CD4-positive, alpha-beta memory T cell (primary cell): ENCODE measurements at regions not wholly inside any gene's neighbourhood (a gene's known extent, or its start where the extent isn't known, plus 50 kb on each side); places are given as distances from the start of the nearest gene placed in this dataset.

Experiments
- CTCF ChIA-PET: fragments of 350-600 bp; sonication (Branson Sonifier 250); formaldehyde crosslinking; loops from one replicate; lab custom pipeline; 2021; ENCODE audit warnings: inconsistent platforms; ENCODE audit not compliant: partially characterized antibody; lab: Charles Lee
- POLR2A ChIA-PET: fragments of 350-600 bp; sonication (Branson Sonifier 250); formaldehyde crosslinking; loops from one replicate; lab custom pipeline; 2021; ENCODE audit not compliant: partially characterized antibody; lab: Charles Lee
- DNase-seq, 5 donors: peaks; one replicate each; pipeline versions ENCODE4 v3.0.0 to v3.0.0-alpha.2; 2020 to 2022; ENCODE audit warnings: mixed read lengths in 1 of 5
- H3K27ac ChIP-seq: one replicate; pipeline ENCODE4 v1.7.0; 2013; ENCODE audit warnings: low read depth, low read length
- H3K27me3 ChIP-seq: 2 replicates; pipeline ENCODE4 v1.7.0; 2013; ENCODE audit warnings: mild to moderate bottlenecking, low read length, moderate library complexity; ENCODE audit not compliant: insufficient read depth
- H3K36me3 ChIP-seq: 2 replicates; pipeline ENCODE4 v1.7.0; 2013; ENCODE audit warnings: mild to moderate bottlenecking, low read length, moderate library complexity; ENCODE audit not compliant: insufficient read depth
- H3K4me1 ChIP-seq: 2 replicates; pipeline ENCODE4 v1.7.0; 2013; ENCODE audit warnings: mild to moderate bottlenecking, low read length, moderate library complexity; ENCODE audit not compliant: insufficient read depth
- H3K4me3 ChIP-seq, 2 donors: one replicate each; pipeline ENCODE4 v1.7.0; 2013; ENCODE audit warnings: low read length in 2 of 2, mild to moderate bottlenecking in 1 of 2
- H3K9me3 ChIP-seq, 2 donors: one replicate each; pipeline ENCODE4 v1.7.0; 2013; ENCODE audit warnings: low read length in 2 of 2, control low read depth in 1 of 2; ENCODE audit not compliant: control insufficient read depth in 1 of 2
- H3K27ac Mint-ChIP-seq, 7 donors: one replicate each; pipeline ENCODE4 v1.8.0; 2020 to 2021; ENCODE audit warnings: mixed read lengths in 7 of 7, mild to moderate bottlenecking in 6 of 7, inconsistent platforms in 3 of 7, moderate library complexity in 3 of 7
- H3K27me3 Mint-ChIP-seq, 2 donors: one replicate each; pipeline ENCODE4 v1.8.0; 2020 to 2021; ENCODE audit warnings: mixed read lengths in 2 of 2
- H3K36me3 Mint-ChIP-seq, 2 donors: one replicate each; pipeline ENCODE4 v1.8.0; 2020 to 2021; ENCODE audit warnings: mixed read lengths in 2 of 2, inconsistent platforms in 1 of 2, mild to moderate bottlenecking in 1 of 2
- H3K4me1 Mint-ChIP-seq, 4 donors: one replicate each; pipeline ENCODE4 v1.8.0; 2020 to 2021; ENCODE audit warnings: mixed read lengths in 4 of 4, mild to moderate bottlenecking in 1 of 4
- H3K4me3 Mint-ChIP-seq, 8 donors: one replicate each; pipeline ENCODE4 v1.8.0; 2020 to 2021; ENCODE audit warnings: mixed read lengths in 8 of 8, mild to moderate bottlenecking in 7 of 8, moderate library complexity in 6 of 8, inconsistent platforms in 3 of 8
- H3K9me3 Mint-ChIP-seq, 8 donors: one replicate each; pipeline ENCODE4 v1.8.0; 2020 to 2021; ENCODE audit warnings: mixed read lengths in 8 of 8, mild to moderate bottlenecking in 5 of 8, inconsistent platforms in 3 of 8, moderate library complexity in 1 of 8
- intact Hi-C: fragments of 100-400 bp; cut with micrococcal nuclease; formaldehyde crosslinking; loops from one replicate; pipeline ENCODE4 v1.15.1; 2023

- DNase-seq = no peak
- H3K4me3 Mint-ChIP-seq = no peak overlapping the region
- Histone ChIP-seq H3K36me3 (no peaks in the 10 kb centered on the region), H3K9me3 (no peaks in the 10 kb centered on the region), H3K4me1 (no peaks in the 10 kb centered on the region), H3K27me3 (no peaks in the 10 kb centered on the region), H3K4me3 (no peak overlapping the region), H3K27ac (no peak overlapping the region)
- peaks cover 0 to 1% (median 0%) of the 10 kb centered on the region in 4 donors for H3K4me1 Mint-ChIP-seq
- ChIA-PET CTCF (no interaction called here), POLR2A (no interaction called here)
- H3K36me3 Mint-ChIP-seq = peaks cover 0 to under 1% of the 10 kb centered on the region in 2 donors
- no peak overlapping the region for H3K27ac Mint-ChIP-seq
- intact Hi-C loops = no loop called here
- H3K27me3 Mint-ChIP-seq = peaks cover 0 to 4% of the 10 kb centered on the region in 2 donors
- H3K9me3 Mint-ChIP-seq = peaks cover 0 to 4% (median under 1%) of the 10 kb centered on the region in 8 donors
These were observed 192.8 kb downstream of the SMIM20 start for GRCh38 chr4:26106776-26107175.

GRCh38 chr4:26108054-26108453 is 194.0 kb downstream of the SMIM20 start:
- Histone ChIP-seq H3K4me3 (no peak overlapping the region), H3K27ac (no peak overlapping the region), H3K36me3 (no peaks in the 10 kb centered on the region), H3K4me1 (no peaks in the 10 kb centered on the region), H3K27me3 (no peaks in the 10 kb centered on the region), H3K9me3 (no peaks in the 10 kb centered on the region)
- H3K4me1 Mint-ChIP-seq = peaks cover 0 to 1% (median 0%) of the 10 kb centered on the region in 4 donors
- H3K27ac Mint-ChIP-seq = no peak overlapping the region
- ChIA-PET CTCF (interaction anchor here (0.8 kb wide), 1 partner anchor 10 kb away, joined by 3 read pairs; no protein-coding TSS in a partner anchor), POLR2A (no interaction called here)
- no peak for DNase-seq
- intact Hi-C loops = no loop called here
- H3K27me3 Mint-ChIP-seq = peaks cover 0 to 4% of the 10 kb centered on the region in 2 donors
- H3K9me3 Mint-ChIP-seq = peaks cover 0 to 15% (median 8%) of the 10 kb centered on the region in 8 donors
- no peak overlapping the region for H3K4me3 Mint-ChIP-seq
- H3K36me3 Mint-ChIP-seq = peaks cover under 1 to 4% of the 10 kb centered on the region in 2 donors

GRCh38 chr4:26110493-26110892 is 196.5 kb downstream of the SMIM20 start:
- H3K4me3 ChIP-seq = no peak overlapping the region
- H3K36me3 ChIP-seq = no peaks in the 10 kb centered on the region
- H3K27ac ChIP-seq = no peak overlapping the region
- no peak for DNase-seq
- ChIA-PET POLR2A (no interaction called here), CTCF (no interaction called here)
- H3K4me3 Mint-ChIP-seq = no peak overlapping the region
- no peaks in the 10 kb centered on the region for H3K9me3 ChIP-seq
- H3K4me1 ChIP-seq = no peaks in the 10 kb centered on the region
- H3K4me1 Mint-ChIP-seq = no peaks in the 10 kb centered on the region
- peaks cover 0 to 4% of the 10 kb centered on the region in 2 donors for H3K27me3 Mint-ChIP-seq
- H3K27me3 ChIP-seq = no peaks in the 10 kb centered on the region
- peaks cover 0 to 29% (median 17%) of the 10 kb centered on the region in 8 donors for H3K9me3 Mint-ChIP-seq
- intact Hi-C loops = no loop called here
- no peak overlapping the region for H3K27ac Mint-ChIP-seq
- peaks cover 4 to 9% of the 10 kb centered on the region in 2 donors for H3K36me3 Mint-ChIP-seq

- no peaks in the 10 kb centered on the region for H3K36me3 ChIP-seq
- no peak for DNase-seq
- ChIA-PET CTCF (no interaction called here), POLR2A (no interaction called here)
- no peaks in the 10 kb centered on the region for H3K9me3 ChIP-seq
- peaks cover 0 to 4% of the 10 kb centered on the region in 2 donors for H3K27me3 Mint-ChIP-seq
- no peaks in the 10 kb centered on the region for H3K4me1 ChIP-seq
- H3K4me3 Mint-ChIP-seq = no peak overlapping the region
- H3K4me3 ChIP-seq = no peak overlapping the region
- no peak overlapping the region for H3K27ac Mint-ChIP-seq
- intact Hi-C loops = no loop called here
- H3K27me3 ChIP-seq = no peaks in the 10 kb centered on the region
- H3K36me3 Mint-ChIP-seq = peaks cover 4 to 9% of the 10 kb centered on the region in 2 donors
- peaks cover 0 to 29% (median 17%) of the 10 kb centered on the region in 8 donors for H3K9me3 Mint-ChIP-seq
- H3K4me1 Mint-ChIP-seq = no peaks in the 10 kb centered on the region
- H3K27ac ChIP-seq = no peak overlapping the region
These were observed 199.4 kb downstream of the SMIM20 start for GRCh38 chr4:26113339-26113940.

GRCh38 chr4:26116057-26116456 is 202.0 kb downstream of the SMIM20 start:
- ChIA-PET CTCF (no interaction called here), POLR2A (no interaction called here)
- Mint-ChIP-seq H3K4me3 (no peak overlapping the region), H3K9me3 (peaks cover 0 to 29% (median 17%) of the 10 kb centered on the region in 8 donors), H3K27me3 (peaks cover 0 to 4% of the 10 kb centered on the region in 2 donors), H3K36me3 (peaks cover 4 to 9% of the 10 kb centered on the region in 2 donors), H3K27ac (no peak overlapping the region), H3K4me1 (no peaks in the 10 kb centered on the region)
- Histone ChIP-seq H3K27ac (no peak overlapping the region), H3K27me3 (no peaks in the 10 kb centered on the region), H3K36me3 (no peaks in the 10 kb centered on the region), H3K4me3 (no peak overlapping the region), H3K4me1 (no peaks in the 10 kb centered on the region), H3K9me3 (no peaks in the 10 kb centered on the region)
- DNase-seq = no peak
- intact Hi-C loops = no loop called here

- H3K27ac ChIP-seq = no peak overlapping the region
- peaks cover 0 to 6% (median 0%) of the 10 kb centered on the region in 8 donors for H3K9me3 Mint-ChIP-seq
- no peaks in the 10 kb centered on the region for H3K4me1 Mint-ChIP-seq
- H3K27me3 ChIP-seq = no peaks in the 10 kb centered on the region
- H3K9me3 ChIP-seq = no peaks in the 10 kb centered on the region
- DNase-seq = no peak
- no peaks in the 10 kb centered on the region for H3K4me1 ChIP-seq
- H3K36me3 Mint-ChIP-seq = no peaks in the 10 kb centered on the region
- intact Hi-C loops = no loop called here
- no peaks in the 10 kb centered on the region for H3K36me3 ChIP-seq
- H3K4me3 Mint-ChIP-seq = no peak overlapping the region
- POLR2A ChIA-PET = interaction anchor here (1.0 kb wide), 1 partner anchor 8 kb away, joined by 3 read pairs; no protein-coding TSS in a partner anchor
- H3K27ac Mint-ChIP-seq = peak overlapping the region in 1 of 7 donors; percentile 19
- H3K4me3 ChIP-seq = no peak overlapping the region
- H3K27me3 Mint-ChIP-seq = no peaks in the 10 kb centered on the region
- CTCF ChIA-PET = interaction anchor here (0.7 kb wide), 1 partner anchor 30 kb away, joined by 3 read pairs; no protein-coding TSS in a partner anchor
These were observed 200.6 kb upstream of the RBPJ start for GRCh38 chr4:26120098-26120825.

GRCh38 chr4:26122690-26123089 is 198.1 kb upstream of the RBPJ start:
- Mint-ChIP-seq H3K27ac (no peak overlapping the region), H3K4me1 (peaks cover 5 to 19% (median 11%) of the 10 kb centered on the region in 4 donors), H3K27me3 (peaks cover 0 to 3% of the 10 kb centered on the region in 2 donors), H3K9me3 (peaks cover 0 to 4% (median 0%) of the 10 kb centered on the region in 8 donors), H3K36me3 (no peaks in the 10 kb centered on the region), H3K4me3 (no peak overlapping the region)
- no peak overlapping the region for H3K27ac ChIP-seq
- DNase-seq = no peak
- ChIA-PET CTCF (no interaction called here), POLR2A (no interaction called here)
- H3K36me3 ChIP-seq = no peaks in the 10 kb centered on the region
- H3K9me3 ChIP-seq = no peaks in the 10 kb centered on the region
- no peaks in the 10 kb centered on the region for H3K27me3 ChIP-seq
- peaks cover 8% of the 10 kb centered on the region for H3K4me1 ChIP-seq
- no peak overlapping the region for H3K4me3 ChIP-seq
- intact Hi-C loops = no loop called here
